ENCODE measurements at regions not wholly inside any gene's neighbourhood (a gene's known extent, or its start where the extent isn't known, plus 50 kb on each side); places are given as distances from the start of the nearest gene placed in this dataset.

- DNase-seq (ENCODE audit: low read depth) = no peak
- no peaks in the 10 kb centered on the region for H3K4me1 ChIP-seq (ENCODE audit: control insufficient read depth, insufficient read depth, low read length)
- H3K27me3 ChIP-seq (replicated peaks; ENCODE audit: control insufficient read depth, insufficient read depth, low read length) = no peaks in the 10 kb centered on the region
- H3K9ac ChIP-seq (ENCODE audit: low read length) = no peak overlapping the region
- no peak overlapping the region for H3K4me3 ChIP-seq (ENCODE audit: low read length)
- H3K36me3 ChIP-seq (ENCODE audit: control insufficient read depth, insufficient read depth, low read length, severe bottlenecking) = no peaks in the 10 kb centered on the region
- H3K9me3 ChIP-seq (ENCODE audit: control insufficient read depth, low read length) = peaks cover 4% of the 10 kb centered on the region
These were observed 218.2 kb downstream of the ZNF248 start for GRCh38 chr10:37639200-37639599.

GRCh38 chr10:37638569-37638968 is 218.8 kb downstream of the ZNF248 start:
- no peaks in the 10 kb centered on the region for H3K27me3 ChIP-seq (replicated peaks; ENCODE audit: control insufficient read depth, insufficient read depth, low read length)
- H3K9me3 ChIP-seq (ENCODE audit: control insufficient read depth, low read length) = peaks cover 4% of the 10 kb centered on the region
- DNase-seq (ENCODE audit: low read depth) = no peak
- H3K36me3 ChIP-seq (ENCODE audit: control insufficient read depth, insufficient read depth, low read length, severe bottlenecking) = no peaks in the 10 kb centered on the region
- no peaks in the 10 kb centered on the region for H3K4me1 ChIP-seq (ENCODE audit: control insufficient read depth, insufficient read depth, low read length)
- H3K9ac ChIP-seq (ENCODE audit: low read length) = no peak overlapping the region
- no peak overlapping the region for H3K4me3 ChIP-seq (ENCODE audit: low read length)

- DNase-seq (ENCODE audit: low read depth) = no peak
- no peak overlapping the region for H3K4me3 ChIP-seq (ENCODE audit: low read length)
These were observed 223.0 kb downstream of the ZNF248 start for GRCh38 chr10:37634351-37634880.

GRCh38 chr10:37632641-37633040 is 224.8 kb downstream of the ZNF248 start:
- no peaks in the 10 kb centered on the region for H3K36me3 ChIP-seq (ENCODE audit: control insufficient read depth, insufficient read depth, low read length, severe bottlenecking)
- no peak overlapping the region for H3K9ac ChIP-seq (ENCODE audit: low read length)
- H3K27me3 ChIP-seq (replicated peaks; ENCODE audit: control insufficient read depth, insufficient read depth, low read length) = no peaks in the 10 kb centered on the region
- H3K9me3 ChIP-seq (ENCODE audit: control insufficient read depth, low read length) = peaks cover 4% of the 10 kb centered on the region
- H3K4me1 ChIP-seq (ENCODE audit: control insufficient read depth, insufficient read depth, low read length) = no peaks in the 10 kb centered on the region
- no peak for DNase-seq (ENCODE audit: low read depth)
- no peak overlapping the region for H3K4me3 ChIP-seq (ENCODE audit: low read length)

More at GRCh38 chr10:37634351-37634880, 223.0 kb downstream of the ZNF248 start:
- Histone ChIP-seq H3K9ac (ENCODE audit: low read length) (no peak overlapping the region), H3K9me3 (ENCODE audit: control insufficient read depth, low read length) (peaks cover 4% of the 10 kb centered on the region), H3K27me3 (replicated peaks; ENCODE audit: control insufficient read depth, insufficient read depth, low read length) (no peaks in the 10 kb centered on the region), H3K36me3 (ENCODE audit: control insufficient read depth, insufficient read depth, low read length, severe bottlenecking) (no peaks in the 10 kb centered on the region), H3K4me1 (ENCODE audit: control insufficient read depth, insufficient read depth, low read length) (no peaks in the 10 kb centered on the region)

- Histone ChIP-seq H3K4me3 (ENCODE audit: low read length) (no peak overlapping the region), H3K27me3 (replicated peaks; ENCODE audit: control insufficient read depth, insufficient read depth, low read length) (no peaks in the 10 kb centered on the region), H3K4me1 (ENCODE audit: control insufficient read depth, insufficient read depth, low read length) (no peaks in the 10 kb centered on the region), H3K9ac (ENCODE audit: low read length) (no peak overlapping the region), H3K9me3 (ENCODE audit: control insufficient read depth, low read length) (no peaks in the 10 kb centered on the region), H3K36me3 (ENCODE audit: control insufficient read depth, insufficient read depth, low read length, severe bottlenecking) (no peaks in the 10 kb centered on the region)
- DNase-seq (ENCODE audit: low read depth) = no peak
These were observed 233.9 kb downstream of the ZNF248 start for GRCh38 chr10:37623506-37623905.

DNA sequence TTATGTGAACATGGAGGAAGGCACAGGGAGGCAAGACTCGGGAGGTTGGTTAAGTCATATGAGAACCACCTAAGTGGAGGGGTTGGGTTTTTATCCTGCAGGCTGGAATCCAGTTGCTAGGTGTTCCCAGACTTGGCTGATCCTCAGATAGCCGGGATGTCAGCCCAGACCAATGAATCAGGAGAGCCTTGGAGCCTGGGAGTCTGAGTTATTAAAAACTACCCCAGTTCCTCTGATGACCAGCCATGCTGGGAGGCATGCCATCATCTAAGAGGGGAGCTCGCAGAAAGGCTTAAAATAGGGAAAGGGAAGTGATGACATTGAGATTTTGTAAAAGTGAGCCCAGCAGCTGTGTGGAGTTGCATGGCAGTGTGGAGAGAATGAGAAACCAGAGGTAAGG is 238.1 kb downstream of the ZNF248 start:
- Histone ChIP-seq H3K4me1 (ENCODE audit: control insufficient read depth, insufficient read depth, low read length) (no peaks in the 10 kb centered on the region), H3K36me3 (ENCODE audit: control insufficient read depth, insufficient read depth, low read length, severe bottlenecking) (no peaks in the 10 kb centered on the region), H3K9me3 (ENCODE audit: control insufficient read depth, low read length) (no peaks in the 10 kb centered on the region), H3K27me3 (replicated peaks; ENCODE audit: control insufficient read depth, insufficient read depth, low read length) (no peaks in the 10 kb centered on the region), H3K9ac (ENCODE audit: low read length) (no peak overlapping the region), H3K4me3 (ENCODE audit: low read length) (no peak overlapping the region)
- DNase-seq (ENCODE audit: low read depth) = no peak

DNA sequence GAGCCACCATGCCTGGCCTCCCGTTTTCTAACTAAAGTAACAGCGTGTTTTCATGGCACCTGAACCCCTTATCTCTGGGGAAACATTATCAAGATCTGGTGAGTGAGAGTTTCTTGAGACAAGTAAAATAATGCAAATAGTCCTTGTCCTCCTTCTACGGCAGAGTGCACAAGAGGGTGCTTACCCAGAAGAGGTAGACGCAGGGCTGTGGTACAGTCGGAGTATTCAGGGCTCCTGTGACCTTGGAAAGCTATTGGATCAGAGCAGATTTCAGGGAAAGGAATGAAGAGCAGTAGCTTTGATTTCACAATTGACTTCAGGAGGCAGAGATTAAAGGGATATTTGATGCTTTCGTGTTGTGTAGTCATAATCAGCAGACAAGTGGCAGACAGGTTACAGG is 269.1 kb downstream of the ZNF248 start:
- DNase-seq (ENCODE audit: low read depth) = no peak
- H3K36me3 ChIP-seq (ENCODE audit: control insufficient read depth, insufficient read depth, low read length, severe bottlenecking) = no peaks in the 10 kb centered on the region
- no peak overlapping the region for H3K4me3 ChIP-seq (ENCODE audit: low read length)
- no peaks in the 10 kb centered on the region for H3K9me3 ChIP-seq (ENCODE audit: control insufficient read depth, low read length)
- H3K4me1 ChIP-seq (ENCODE audit: control insufficient read depth, insufficient read depth, low read length) = no peaks in the 10 kb centered on the region
- H3K9ac ChIP-seq (ENCODE audit: low read length) = no peak overlapping the region
- H3K27me3 ChIP-seq (replicated peaks; ENCODE audit: control insufficient read depth, insufficient read depth, low read length) = no peaks in the 10 kb centered on the region

- Histone ChIP-seq H3K9me3 (ENCODE audit: control insufficient read depth, low read length) (no peaks in the 10 kb centered on the region), H3K4me1 (ENCODE audit: control insufficient read depth, insufficient read depth, low read length) (no peaks in the 10 kb centered on the region), H3K36me3 (ENCODE audit: control insufficient read depth, insufficient read depth, low read length, severe bottlenecking) (no peaks in the 10 kb centered on the region), H3K9ac (ENCODE audit: low read length) (no peak overlapping the region), H3K4me3 (ENCODE audit: low read length) (no peak overlapping the region), H3K27me3 (replicated peaks; ENCODE audit: control insufficient read depth, insufficient read depth, low read length) (no peaks in the 10 kb centered on the region)
- DNase-seq (ENCODE audit: low read depth) = no peak
These were observed 272.8 kb downstream of the ZNF248 start for GRCh38 chr10:37584643-37585042.

- DNase-seq (ENCODE audit: low read depth) = no peak
- H3K27me3 ChIP-seq (replicated peaks; ENCODE audit: control insufficient read depth, insufficient read depth, low read length) = no peaks in the 10 kb centered on the region
- H3K4me1 ChIP-seq (ENCODE audit: control insufficient read depth, insufficient read depth, low read length) = no peaks in the 10 kb centered on the region
- H3K36me3 ChIP-seq (ENCODE audit: control insufficient read depth, insufficient read depth, low read length, severe bottlenecking) = no peaks in the 10 kb centered on the region
- H3K9ac ChIP-seq (ENCODE audit: low read length) = no peak overlapping the region
- no peaks in the 10 kb centered on the region for H3K9me3 ChIP-seq (ENCODE audit: control insufficient read depth, low read length)
- no peak overlapping the region for H3K4me3 ChIP-seq (ENCODE audit: low read length)
These were observed 275.2 kb downstream of the ZNF248 start for GRCh38 chr10:37582237-37582636.

DNA sequence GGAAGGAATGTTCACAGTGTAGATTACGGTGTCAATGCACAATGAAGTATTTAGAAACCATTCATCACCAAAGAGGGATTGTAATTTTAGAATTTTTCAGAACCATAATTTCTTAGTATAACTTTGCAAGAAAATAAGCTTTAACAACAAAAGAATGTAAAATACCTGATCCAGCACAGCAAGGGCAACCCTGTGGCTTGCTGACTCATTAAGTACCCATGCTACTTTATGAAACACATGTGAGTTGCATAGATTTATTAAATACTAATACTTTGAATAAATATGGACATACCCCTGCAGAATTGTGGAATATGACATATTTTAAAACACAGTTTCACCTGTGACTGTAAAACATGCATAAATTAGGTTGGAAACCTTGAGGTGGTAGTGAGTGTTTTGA is 281.3 kb downstream of the ZNF248 start:
- Histone ChIP-seq H3K27me3 (replicated peaks; ENCODE audit: control insufficient read depth, insufficient read depth, low read length) (no peaks in the 10 kb centered on the region), H3K4me3 (ENCODE audit: low read length) (no peak overlapping the region), H3K9me3 (ENCODE audit: control insufficient read depth, low read length) (no peaks in the 10 kb centered on the region), H3K9ac (ENCODE audit: low read length) (no peak overlapping the region), H3K36me3 (ENCODE audit: control insufficient read depth, insufficient read depth, low read length, severe bottlenecking) (no peaks in the 10 kb centered on the region), H3K4me1 (ENCODE audit: control insufficient read depth, insufficient read depth, low read length) (no peaks in the 10 kb centered on the region)
- DNase-seq (ENCODE audit: low read depth) = no peak

DNA sequence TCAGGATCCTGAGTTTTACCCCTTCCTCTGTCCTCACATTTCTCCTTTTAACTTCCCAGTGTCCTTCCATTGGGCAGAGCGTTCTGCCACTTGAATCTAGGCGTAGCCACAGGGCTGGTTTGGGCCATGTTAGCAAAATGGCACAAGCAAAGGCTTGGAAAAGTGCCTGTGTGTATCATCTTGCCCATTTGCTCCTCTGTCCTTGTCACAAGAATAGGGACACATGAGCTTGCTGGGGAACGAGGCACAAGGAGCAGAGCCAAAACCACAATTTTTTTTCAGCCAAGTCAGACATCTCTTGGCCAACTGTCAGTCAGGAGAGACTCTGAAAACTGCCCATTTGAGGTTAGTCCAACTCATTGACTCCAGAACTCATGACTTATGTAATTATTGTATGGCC is 285.2 kb downstream of the ZNF248 start:
- H3K4me3 ChIP-seq (ENCODE audit: low read length) = no peak overlapping the region
- H3K27me3 ChIP-seq (replicated peaks; ENCODE audit: control insufficient read depth, insufficient read depth, low read length) = no peaks in the 10 kb centered on the region
- H3K36me3 ChIP-seq (ENCODE audit: control insufficient read depth, insufficient read depth, low read length, severe bottlenecking) = no peaks in the 10 kb centered on the region
- no peaks in the 10 kb centered on the region for H3K9me3 ChIP-seq (ENCODE audit: control insufficient read depth, low read length)
- no peak for DNase-seq (ENCODE audit: low read depth)
- no peak overlapping the region for H3K9ac ChIP-seq (ENCODE audit: low read length)
- no peaks in the 10 kb centered on the region for H3K4me1 ChIP-seq (ENCODE audit: control insufficient read depth, insufficient read depth, low read length)

DNA sequence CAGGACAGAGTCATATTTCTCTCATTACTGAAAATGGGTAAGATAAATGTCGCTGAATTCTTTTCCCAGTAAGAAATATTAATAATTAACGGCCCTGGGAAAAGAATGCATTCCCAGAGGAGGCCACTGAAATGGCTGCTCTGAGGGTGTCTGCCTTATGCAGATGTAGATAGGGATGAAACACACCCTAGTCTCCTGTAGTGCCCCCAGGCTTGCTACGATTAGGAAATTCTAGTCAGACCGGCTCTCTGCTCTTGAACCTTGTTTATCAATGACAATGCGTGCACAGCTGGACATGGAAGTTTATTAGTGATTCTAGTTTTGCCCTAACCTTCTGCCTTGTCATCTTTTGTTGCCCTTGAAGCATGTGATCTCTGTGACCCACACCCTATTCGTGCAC is 291.1 kb downstream of the ZNF248 start:
- H3K36me3 ChIP-seq (ENCODE audit: control insufficient read depth, insufficient read depth, low read length, severe bottlenecking) = no peaks in the 10 kb centered on the region
- no peaks in the 10 kb centered on the region for H3K4me1 ChIP-seq (ENCODE audit: control insufficient read depth, insufficient read depth, low read length)
- no peaks in the 10 kb centered on the region for H3K9me3 ChIP-seq (ENCODE audit: control insufficient read depth, low read length)
- H3K4me3 ChIP-seq (ENCODE audit: low read length) = no peak overlapping the region
- no peak for DNase-seq (ENCODE audit: low read depth)
- no peaks in the 10 kb centered on the region for H3K27me3 ChIP-seq (replicated peaks; ENCODE audit: control insufficient read depth, insufficient read depth, low read length)
- H3K9ac ChIP-seq (ENCODE audit: low read length) = no peak overlapping the region
